DMS53 treated with DMSO at 0.1 percent for 48 hours (cell line): ENCODE measurements at regions not wholly inside any gene's neighbourhood (a gene's known extent, or its start where the extent isn't known, plus 50 kb on each side); places are given as distances from the start of the nearest gene placed in this dataset.

Experiments used
- DNase-seq: peaks from one replicate; lab custom pipeline; 2025; ENCODE audit not compliant: unreplicated experiment; lab: John Stamatoyannopoulos, UW

GRCh38 chr13:59461411-59461810, 702.3 kb downstream of the DIAPH3 start:
- no peak for DNase-seq

- no peak for DNase-seq
These were observed 700.7 kb downstream of the DIAPH3 start for GRCh38 chr13:59463023-59463422.

- DNase-seq = no peak
These were observed 698.8 kb downstream of the DIAPH3 start for GRCh38 chr13:59464926-59465325.

- no peak for DNase-seq
These were observed 695.3 kb downstream of the DIAPH3 start for GRCh38 chr13:59468396-59468795.

GRCh38 chr13:59471106-59471505, 692.6 kb downstream of the DIAPH3 start:
- DNase-seq = no peak

- DNase-seq = no peak
These were observed 691.6 kb downstream of the DIAPH3 start for GRCh38 chr13:59472134-59472533.

GRCh38 chr13:59474696-59475095, 689.0 kb downstream of the DIAPH3 start:
- DNase-seq = no peak

- no peak for DNase-seq
These were observed 687.8 kb downstream of the DIAPH3 start for GRCh38 chr13:59475911-59476310.

- DNase-seq = no peak
These were observed 687.4 kb downstream of the DIAPH3 start for GRCh38 chr13:59476366-59476765.

GRCh38 chr13:59477011-59477410, 686.7 kb downstream of the DIAPH3 start:
- no peak for DNase-seq

- no peak for DNase-seq
These were observed 684.8 kb downstream of the DIAPH3 start for GRCh38 chr13:59478908-59479307.

- no peak for DNase-seq
These were observed 684.1 kb downstream of the DIAPH3 start for GRCh38 chr13:59479629-59480028.

GRCh38 chr13:59480396-59481259, 683.1 kb downstream of the DIAPH3 start:
- no peak for DNase-seq

GRCh38 chr13:59483501-59484145, 680.1 kb downstream of the DIAPH3 start:
- DNase-seq = no peak

GRCh38 chr13:59487883-59488282, 675.8 kb downstream of the DIAPH3 start:
- no peak for DNase-seq

GRCh38 chr13:59488436-59488835, 675.3 kb downstream of the DIAPH3 start:
- DNase-seq = no peak

GRCh38 chr13:59490651-59491050, 673.1 kb downstream of the DIAPH3 start:
- DNase-seq = no peak

GRCh38 chr13:59492030-59492636, 671.6 kb downstream of the DIAPH3 start:
- no peak for DNase-seq

GRCh38 chr13:59493436-59493965, 670.2 kb downstream of the DIAPH3 start:
- DNase-seq = no peak

- DNase-seq = no peak
These were observed 669.6 kb downstream of the DIAPH3 start for GRCh38 chr13:59494151-59494550.

- no peak for DNase-seq
These were observed 669.2 kb downstream of the DIAPH3 start for GRCh38 chr13:59494560-59494970.

- no peak for DNase-seq
These were observed 668.4 kb downstream of the DIAPH3 start for GRCh38 chr13:59495299-59495698.
